Osteocyte (in vitro differentiated cells): ENCODE measurements at regions not wholly inside any gene's neighbourhood (a gene's known extent, or its start where the extent isn't known, plus 50 kb on each side); places are given as distances from the start of the nearest gene placed in this dataset.

Source experiments
- DNase-seq: peaks from one replicate; pipeline ENCODE4 v3.0.0; 2021; ENCODE audit warnings: mixed read lengths; ENCODE audit not compliant: unreplicated experiment; ENCODE audit errors: extremely low spot score
- H3K27ac Mint-ChIP-seq: one replicate; pipeline ENCODE4 v1.8.0; 2021; ENCODE audit warnings: mild to moderate bottlenecking, mixed read lengths; ENCODE audit not compliant: unreplicated experiment
- H3K27me3 Mint-ChIP-seq: one replicate; pipeline ENCODE4 v1.8.0; 2021; ENCODE audit warnings: mixed read lengths; ENCODE audit not compliant: unreplicated experiment
- H3K36me3 Mint-ChIP-seq: one replicate; pipeline ENCODE4 v1.8.0; 2021; ENCODE audit warnings: mixed read lengths; ENCODE audit not compliant: unreplicated experiment
- H3K4me1 Mint-ChIP-seq: one replicate; pipeline ENCODE4 v1.8.0; 2021; ENCODE audit warnings: mixed read lengths; ENCODE audit not compliant: unreplicated experiment
- H3K4me3 Mint-ChIP-seq: one replicate; pipeline ENCODE4 v1.8.0; 2021; ENCODE audit warnings: mild to moderate bottlenecking, moderate library complexity, mixed read lengths; ENCODE audit not compliant: unreplicated experiment
- H3K9me3 Mint-ChIP-seq: one replicate; pipeline ENCODE4 v1.8.0; 2021; ENCODE audit warnings: mixed read lengths; ENCODE audit not compliant: unreplicated experiment
- CTCF ChIP-seq: fragments of 200-600 bp; sonication (generic); IDR thresholded peaks from 2 replicates; pipeline ENCODE4 v1.5.0; 2021; ENCODE audit warnings: antibody characterized with exemption, mild to moderate bottlenecking, moderate library complexity

GRCh38 chr3:78026318-78026828 lies 986.5 kb downstream of the ROBO2 start:
- H3K27me3 Mint-ChIP-seq: no peaks in the 10 kb centered on the region
- DNase-seq: no peak
- H3K27ac Mint-ChIP-seq: no peak overlapping the region
- TF ChIP-seq CTCF: no peak
- H3K4me1 Mint-ChIP-seq: peaks cover 3% of the 10 kb centered on the region
- H3K4me3 Mint-ChIP-seq: no peak overlapping the region
- no peaks in the 10 kb centered on the region for H3K36me3 Mint-ChIP-seq
- H3K9me3 Mint-ChIP-seq: no peaks in the 10 kb centered on the region

DNA sequence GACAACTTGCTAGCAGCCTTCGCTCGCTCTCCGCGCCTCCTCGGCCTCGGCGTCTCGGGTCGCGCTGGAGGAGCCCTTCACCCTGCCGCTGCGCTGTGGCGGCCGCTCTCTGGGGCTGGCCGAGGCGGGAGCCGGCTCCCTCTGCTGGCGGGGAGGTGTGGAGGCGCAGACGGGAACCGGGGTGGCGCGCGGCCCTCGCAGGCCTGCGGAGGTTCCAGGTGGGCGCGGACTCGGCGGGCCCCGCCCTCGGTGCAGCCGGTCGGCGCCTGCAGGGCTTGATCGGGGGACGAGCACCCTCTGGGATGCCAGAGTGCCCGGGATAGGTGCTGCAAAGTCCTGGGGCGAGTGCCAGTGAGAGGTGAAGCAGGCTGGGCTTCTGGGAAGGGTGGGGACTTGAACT lies 989.9 kb downstream of the ROBO2 start:
- H3K27me3 Mint-ChIP-seq: peaks cover 5% of the 10 kb centered on the region
- DNase-seq: peak; percentile 83
- H3K36me3 Mint-ChIP-seq: no peaks in the 10 kb centered on the region
- TF ChIP-seq CTCF: no peak
- no peaks in the 10 kb centered on the region for H3K9me3 Mint-ChIP-seq
- peaks cover 3% of the 10 kb centered on the region for H3K4me1 Mint-ChIP-seq
- H3K27ac Mint-ChIP-seq: no peak overlapping the region
- H3K4me3 Mint-ChIP-seq: no peak overlapping the region

DNA sequence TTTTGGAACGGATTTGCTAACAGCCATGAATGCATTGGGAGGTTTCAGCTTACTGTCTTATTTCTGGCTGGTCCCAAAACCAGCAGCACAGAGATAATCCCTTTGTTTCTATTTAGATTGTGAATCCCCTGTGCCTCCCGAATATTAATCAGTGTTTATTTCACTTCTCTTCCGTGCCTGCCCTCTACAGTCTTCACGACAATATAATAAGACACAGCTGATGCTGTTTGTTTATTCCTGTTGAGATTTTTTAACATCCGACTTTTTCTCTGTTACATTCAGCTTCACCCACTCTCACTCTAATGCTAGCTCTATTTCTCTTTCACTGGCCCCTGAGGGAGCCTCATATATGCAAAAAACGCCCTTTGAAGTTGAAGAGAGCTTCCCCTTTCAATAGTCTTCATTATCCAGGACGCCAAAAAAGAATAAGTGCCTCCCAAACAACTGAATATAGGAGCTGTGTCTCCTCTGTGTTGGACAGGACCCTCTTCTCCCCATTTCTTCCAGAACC lies 995.3 kb downstream of the ROBO2 start:
- Mint-ChIP-seq H3K9me3 (no peaks in the 10 kb centered on the region), H3K27me3 (peaks cover 28% of the 10 kb centered on the region), H3K4me1 (peaks cover 8% of the 10 kb centered on the region), H3K27ac (no peak overlapping the region), H3K4me3 (peak overlapping the region; percentile 28), H3K36me3 (no peaks in the 10 kb centered on the region)
- DNase-seq: no peak
- no peak for TF ChIP-seq CTCF

- no peak for DNase-seq
- Mint-ChIP-seq H3K4me1 (no peaks in the 10 kb centered on the region), H3K27ac (no peak overlapping the region), H3K27me3 (peaks cover 9% of the 10 kb centered on the region), H3K36me3 (no peaks in the 10 kb centered on the region), H3K4me3 (no peak overlapping the region), H3K9me3 (no peaks in the 10 kb centered on the region)
- TF ChIP-seq CTCF: no peak
These were observed 1001.6 kb downstream of the ROBO2 start for GRCh38 chr3:78041486-78041885.

GRCh38 chr3:78046566-78046965 lies 1006.7 kb downstream of the ROBO2 start:
- no peak for TF ChIP-seq CTCF
- Mint-ChIP-seq H3K27ac (no peak overlapping the region), H3K9me3 (no peaks in the 10 kb centered on the region), H3K4me3 (no peak overlapping the region), H3K27me3 (no peaks in the 10 kb centered on the region), H3K4me1 (peaks cover 6% of the 10 kb centered on the region), H3K36me3 (no peaks in the 10 kb centered on the region)
- no peak for DNase-seq
